HL-60 (cell line): ENCODE measurements at regions not wholly inside any gene's neighbourhood (a gene's known extent, or its start where the extent isn't known, plus 50 kb on each side); places are given as distances from the start of the nearest gene placed in this dataset.

ENCODE experiments used
- DNase-seq, 2 experiments: peaks; one replicate each; pipeline ENCODE4 v3.0.0-alpha.2; 2010 to 2020; ENCODE audit warnings: low read depth in 1 of 2, low spot score in 1 of 2
- H3K27ac ChIP-seq: fragments of 250-450 bp; sonication (Bioruptor Pico); replicated peaks from 2 replicates; pipeline ENCODE4 v1.5.1; 2020; ENCODE audit warnings: mild to moderate bottlenecking, moderate library complexity
- H3K27me3 ChIP-seq: fragments of 250-450 bp; sonication (Bioruptor Pico); 2 replicates; pipeline ENCODE4 v1.5.1; 2021; ENCODE audit warnings: mild to moderate bottlenecking, moderate library complexity; ENCODE audit not compliant: insufficient read depth, poor library complexity, severe bottlenecking
- H3K4me3 ChIP-seq: replicated peaks from 2 replicates; pipeline ENCODE4 v1.5.1; 2011; ENCODE audit warnings: mild to moderate bottlenecking, control low read depth, low read length; ENCODE audit not compliant: insufficient read depth
- GABPA ChIP-seq: IDR thresholded peaks from 2 replicates; pipeline ENCODE4 v1.6.1; 2012; ENCODE audit warnings: low read depth
- POLR2AphosphoS5 ChIP-seq: IDR thresholded peaks from 2 replicates; pipeline ENCODE4 v1.6.1; 2012; ENCODE audit warnings: low read depth
- SPI1 ChIP-seq: IDR thresholded peaks from 2 replicates; pipeline ENCODE4 v1.6.1; 2012; ENCODE audit warnings: low read depth, mild to moderate bottlenecking, borderline replicate concordance
- TF ChIP-seq, protein P1 (sequence below): IDR thresholded peaks from one replicate; pipeline ENCODE4 v1.5.1; 2011; ENCODE audit warnings: low read length, control low read depth, inconsistent platforms; ENCODE audit not compliant: insufficient read depth
- TF ChIP-seq, protein P2 (sequence below): IDR thresholded peaks from 2 replicates; pipeline ENCODE4 v1.6.1; 2012; ENCODE audit warnings: low read depth; ENCODE audit not compliant: insufficient replicate concordance

DNA sequence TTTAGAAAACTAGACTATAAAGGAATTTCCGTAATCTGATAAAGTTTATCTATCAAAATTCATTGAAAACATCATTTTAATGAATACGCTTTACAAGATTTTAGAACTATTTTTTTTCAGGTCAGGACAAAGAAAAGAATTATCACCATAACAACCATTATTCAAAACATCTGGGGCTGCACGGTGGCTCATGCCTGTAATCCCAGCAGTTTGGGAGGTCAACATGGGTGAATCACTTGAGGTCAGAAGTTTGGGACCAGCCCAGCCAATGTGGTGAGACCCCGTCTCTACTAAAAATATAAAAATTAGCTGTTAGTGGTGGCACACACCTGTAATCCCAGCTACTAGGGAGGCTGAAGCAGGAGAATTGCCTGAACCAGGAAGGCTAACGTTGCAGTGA is 260.4 kb downstream of the WNT5A start:
- DNase-seq, result no peak
- Histone ChIP-seq H3K27me3 (no peaks in the 10 kb centered on the region), H3K27ac (no peak overlapping the region), H3K4me3 (no peak overlapping the region)
- TF ChIP-seq, protein P1, sequence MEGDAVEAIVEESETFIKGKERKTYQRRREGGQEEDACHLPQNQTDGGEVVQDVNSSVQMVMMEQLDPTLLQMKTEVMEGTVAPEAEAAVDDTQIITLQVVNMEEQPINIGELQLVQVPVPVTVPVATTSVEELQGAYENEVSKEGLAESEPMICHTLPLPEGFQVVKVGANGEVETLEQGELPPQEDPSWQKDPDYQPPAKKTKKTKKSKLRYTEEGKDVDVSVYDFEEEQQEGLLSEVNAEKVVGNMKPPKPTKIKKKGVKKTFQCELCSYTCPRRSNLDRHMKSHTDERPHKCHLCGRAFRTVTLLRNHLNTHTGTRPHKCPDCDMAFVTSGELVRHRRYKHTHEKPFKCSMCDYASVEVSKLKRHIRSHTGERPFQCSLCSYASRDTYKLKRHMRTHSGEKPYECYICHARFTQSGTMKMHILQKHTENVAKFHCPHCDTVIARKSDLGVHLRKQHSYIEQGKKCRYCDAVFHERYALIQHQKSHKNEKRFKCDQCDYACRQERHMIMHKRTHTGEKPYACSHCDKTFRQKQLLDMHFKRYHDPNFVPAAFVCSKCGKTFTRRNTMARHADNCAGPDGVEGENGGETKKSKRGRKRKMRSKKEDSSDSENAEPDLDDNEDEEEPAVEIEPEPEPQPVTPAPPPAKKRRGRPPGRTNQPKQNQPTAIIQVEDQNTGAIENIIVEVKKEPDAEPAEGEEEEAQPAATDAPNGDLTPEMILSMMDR, result no peak
- TF ChIP-seq GABPA (no peak), SPI1 (no peak), POLR2AphosphoS5 (no peak)
- TF ChIP-seq, protein P2, sequence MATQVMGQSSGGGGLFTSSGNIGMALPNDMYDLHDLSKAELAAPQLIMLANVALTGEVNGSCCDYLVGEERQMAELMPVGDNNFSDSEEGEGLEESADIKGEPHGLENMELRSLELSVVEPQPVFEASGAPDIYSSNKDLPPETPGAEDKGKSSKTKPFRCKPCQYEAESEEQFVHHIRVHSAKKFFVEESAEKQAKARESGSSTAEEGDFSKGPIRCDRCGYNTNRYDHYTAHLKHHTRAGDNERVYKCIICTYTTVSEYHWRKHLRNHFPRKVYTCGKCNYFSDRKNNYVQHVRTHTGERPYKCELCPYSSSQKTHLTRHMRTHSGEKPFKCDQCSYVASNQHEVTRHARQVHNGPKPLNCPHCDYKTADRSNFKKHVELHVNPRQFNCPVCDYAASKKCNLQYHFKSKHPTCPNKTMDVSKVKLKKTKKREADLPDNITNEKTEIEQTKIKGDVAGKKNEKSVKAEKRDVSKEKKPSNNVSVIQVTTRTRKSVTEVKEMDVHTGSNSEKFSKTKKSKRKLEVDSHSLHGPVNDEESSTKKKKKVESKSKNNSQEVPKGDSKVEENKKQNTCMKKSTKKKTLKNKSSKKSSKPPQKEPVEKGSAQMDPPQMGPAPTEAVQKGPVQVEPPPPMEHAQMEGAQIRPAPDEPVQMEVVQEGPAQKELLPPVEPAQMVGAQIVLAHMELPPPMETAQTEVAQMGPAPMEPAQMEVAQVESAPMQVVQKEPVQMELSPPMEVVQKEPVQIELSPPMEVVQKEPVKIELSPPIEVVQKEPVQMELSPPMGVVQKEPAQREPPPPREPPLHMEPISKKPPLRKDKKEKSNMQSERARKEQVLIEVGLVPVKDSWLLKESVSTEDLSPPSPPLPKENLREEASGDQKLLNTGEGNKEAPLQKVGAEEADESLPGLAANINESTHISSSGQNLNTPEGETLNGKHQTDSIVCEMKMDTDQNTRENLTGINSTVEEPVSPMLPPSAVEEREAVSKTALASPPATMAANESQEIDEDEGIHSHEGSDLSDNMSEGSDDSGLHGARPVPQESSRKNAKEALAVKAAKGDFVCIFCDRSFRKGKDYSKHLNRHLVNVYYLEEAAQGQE, result no peak

DNA sequence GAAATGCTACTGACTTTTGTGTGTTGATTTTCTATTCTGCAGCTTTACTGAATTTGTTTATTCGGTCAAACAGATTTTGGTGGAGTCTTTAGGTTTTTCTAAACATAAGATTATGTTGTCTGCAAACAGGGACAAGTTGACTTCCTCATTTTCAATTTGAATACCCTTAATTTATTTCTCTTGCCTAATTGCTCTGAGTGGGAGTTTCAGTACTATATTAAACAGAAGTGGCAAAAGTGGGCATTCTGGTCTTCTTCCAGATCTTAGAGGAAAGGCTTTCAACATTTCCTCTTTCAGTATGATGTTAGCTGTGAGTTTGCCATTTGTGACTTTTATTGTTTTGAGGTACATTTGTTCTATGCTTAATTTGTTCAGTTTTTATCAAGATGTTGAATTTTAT is 268.5 kb downstream of the WNT5A start:
- Histone ChIP-seq H3K27ac (no peak overlapping the region), H3K27me3 (no peaks in the 10 kb centered on the region), H3K4me3 (no peak overlapping the region)
- no peak for DNase-seq
- TF ChIP-seq POLR2AphosphoS5, result no peak
- peak; percentile 82 for TF ChIP-seq SPI1

DNA sequence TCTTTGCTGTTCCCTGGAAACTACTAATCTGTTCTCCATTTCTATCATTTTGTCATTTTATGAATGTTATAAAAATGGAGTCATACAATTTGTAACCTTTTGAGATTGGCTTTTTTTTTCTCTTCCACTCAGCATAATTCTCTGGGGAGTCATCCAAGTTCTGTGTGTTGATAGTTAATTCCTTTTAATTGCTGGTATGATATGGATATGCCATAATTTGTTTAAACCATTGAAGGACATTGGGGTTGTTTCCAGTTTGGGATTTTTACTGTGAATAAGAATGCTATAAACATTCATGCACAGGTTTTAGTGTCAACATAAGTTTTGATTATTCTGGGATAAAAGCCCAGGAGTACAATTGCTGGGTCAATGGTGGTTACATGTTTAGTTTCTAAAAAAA is 279.4 kb downstream of the WNT5A start:
- Histone ChIP-seq H3K27ac (no peak overlapping the region), H3K4me3 (no peak overlapping the region), H3K27me3 (no peaks in the 10 kb centered on the region)
- DNase-seq, result no peak
- no peak for TF ChIP-seq POLR2AphosphoS5
- TF ChIP-seq GABPA, result no peak
- TF ChIP-seq, protein P1, result no peak
- TF ChIP-seq SPI1, result no peak
- TF ChIP-seq, protein P2, result no peak

DNA sequence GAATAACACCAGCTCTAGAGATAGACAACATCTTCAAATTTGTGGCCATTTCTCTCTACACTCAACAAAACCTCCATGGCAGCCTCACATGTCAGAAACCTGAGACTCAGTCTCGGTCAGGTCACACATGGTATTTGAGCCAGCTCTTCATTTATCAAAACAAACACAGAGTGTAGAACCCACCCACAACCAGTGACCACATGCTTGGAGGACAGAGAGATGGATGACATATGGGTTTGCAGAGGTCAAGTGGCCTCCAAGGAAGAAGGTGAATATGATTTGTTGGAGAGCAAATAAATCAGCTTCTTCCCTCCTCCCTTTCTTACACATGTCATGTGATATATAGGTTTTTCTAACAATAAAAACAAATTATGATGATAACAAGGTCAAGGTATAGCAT is 278.1 kb upstream of the LRTM1 start:
- Histone ChIP-seq H3K27ac (no peak overlapping the region), H3K4me3 (no peak overlapping the region), H3K27me3 (no peaks in the 10 kb centered on the region)
- no peak for TF ChIP-seq GABPA
- TF ChIP-seq SPI1, result no peak
- TF ChIP-seq, protein P2, result no peak
- TF ChIP-seq, protein P1, result no peak
- no peak for TF ChIP-seq POLR2AphosphoS5
- no peak for DNase-seq
